Activated T-cell treated with anti-CD3 and anti-CD28 coated beads, Interleukin-2, amount 50 U/mL, for 1 hour (primary cell): ENCODE measurements at regions not wholly inside any gene's neighbourhood (a gene's known extent, or its start where the extent isn't known, plus 50 kb on each side); places are given as distances from the start of the nearest gene placed in this dataset.

ENCODE experiments used
- DNase-seq: peaks from one replicate; pipeline ENCODE4 v3.0.0-alpha.2; 2020

GRCh38 chr5:6193310-6193709, 185.0 kb downstream of the MED10 start:
- no peak for DNase-seq

GRCh38 chr5:6190838-6191237, 187.5 kb downstream of the MED10 start:
- no peak for DNase-seq

- DNase-seq, result no peak
Observed at GRCh38 chr5:6188976-6189375, 189.4 kb downstream of the MED10 start.

- no peak for DNase-seq
Observed at GRCh38 chr5:6188344-6188743, 190.0 kb downstream of the MED10 start.

- no peak for DNase-seq
Observed at GRCh38 chr5:6187501-6187900, 190.8 kb downstream of the MED10 start.

GRCh38 chr5:6185574-6185973, 192.8 kb downstream of the MED10 start:
- DNase-seq, result no peak

- no peak for DNase-seq
Observed at GRCh38 chr5:6184481-6184880, 193.9 kb downstream of the MED10 start.

- no peak for DNase-seq
Observed at GRCh38 chr5:6183391-6184390, 194.7 kb downstream of the MED10 start.

- DNase-seq, result no peak
Observed at GRCh38 chr5:6182271-6182815, 196.0 kb downstream of the MED10 start.

GRCh38 chr5:6181871-6182270, 196.5 kb downstream of the MED10 start:
- no peak for DNase-seq

- DNase-seq, result no peak
Observed at GRCh38 chr5:6181147-6181729, 197.1 kb downstream of the MED10 start.

GRCh38 chr5:6180231-6180872, 198.0 kb downstream of the MED10 start:
- DNase-seq, result no peak

- no peak for DNase-seq
Observed at GRCh38 chr5:6178846-6179532, 199.4 kb downstream of the MED10 start.

- no peak for DNase-seq
Observed at GRCh38 chr5:6177926-6178325, 200.4 kb downstream of the MED10 start.

- no peak for DNase-seq
Observed at GRCh38 chr5:6176102-6176693, 202.1 kb downstream of the MED10 start.

GRCh38 chr5:6175172-6175854, 203.0 kb downstream of the MED10 start:
- DNase-seq, result no peak

GRCh38 chr5:6169660-6170059, 208.7 kb downstream of the MED10 start:
- DNase-seq, result no peak

- DNase-seq, result no peak
Observed at GRCh38 chr5:6166698-6167394, 211.5 kb downstream of the MED10 start.

GRCh38 chr5:6163913-6164312, 214.4 kb downstream of the MED10 start:
- no peak for DNase-seq

- no peak for DNase-seq
Observed at GRCh38 chr5:6162175-6162574, 216.2 kb downstream of the MED10 start.

GRCh38 chr5:6161257-6161656, 217.1 kb downstream of the MED10 start:
- DNase-seq, result no peak
